Panc1 (cell line): ENCODE measurements at regions not wholly inside any gene's neighbourhood (a gene's known extent, or its start where the extent isn't known, plus 50 kb on each side); places are given as distances from the start of the nearest gene placed in this dataset.

Experiments
- ATAC-seq: fragments of 200-7000 bp; cut with Tn5 transposase; 2 replicates; pipeline ENCODE4 v1.9.1; 2020; ENCODE audit warnings: mild to moderate bottlenecking, moderate library complexity
- BruUV-seq: library from RNA; stranded (reverse); fragments of 400-500 nt; replicated peaks from 2 replicates; lab custom pipeline; 2021; lab: Mats Ljungman, UMichigan
- CTCF ChIA-PET: fragments of 300-600 bp; sonication (Branson Sonifier 250); formaldehyde crosslinking; loops from one replicate; lab custom pipeline; 2022; ENCODE audit warnings: antibody characterized with exemption; lab: Charles Lee
- POLR2A ChIA-PET: fragments of 300-600 bp; sonication (Branson Sonifier 250); formaldehyde crosslinking; loops from one replicate; lab custom pipeline; 2022; ENCODE audit warnings: antibody characterized with exemption; lab: Charles Lee
- DNase-seq: peaks from one replicate; pipeline ENCODE4 v3.0.0-alpha.2; 2010; ENCODE audit warnings: low read depth, low spot score
- H3K27ac ChIP-seq: 2 replicates; pipeline ENCODE4 v1.5.1; 2011; ENCODE audit warnings: mild to moderate bottlenecking, low read length, inconsistent platforms
- H3K27me3 ChIP-seq: fragments of 200-500 bp; sonication (Bioruptor generic); 2 replicates; pipeline ENCODE4 v1.6.0; 2014; ENCODE audit warnings: low read length, inconsistent platforms; ENCODE audit not compliant: control insufficient read depth, insufficient read depth
- H3K36me3 ChIP-seq: fragments of 200-500 bp; sonication (Bioruptor generic); 2 replicates; pipeline ENCODE4 v1.5.1; 2014; ENCODE audit warnings: inconsistent platforms, mild to moderate bottlenecking, low read length, moderate library complexity; ENCODE audit not compliant: control insufficient read depth, insufficient read depth
- H3K4me1 ChIP-seq: 2 replicates; pipeline ENCODE4 v1.5.1; 2011; ENCODE audit warnings: inconsistent platforms, mild to moderate bottlenecking, low read length, moderate library complexity; ENCODE audit not compliant: control insufficient read depth, insufficient read depth
- H3K4me3 ChIP-seq, 2 experiments: 2 replicates each; pipeline ENCODE4 v1.5.1; 2011 to 2012; ENCODE audit warnings: low read depth in 2 of 2, low read length in 2 of 2, mild to moderate bottlenecking in 2 of 2, inconsistent platforms in 1 of 2, moderate library complexity in 1 of 2
- H3K9me3 ChIP-seq: fragments of 200-500 bp; sonication (Bioruptor generic); 2 replicates; pipeline ENCODE4 v1.5.1; 2014; ENCODE audit warnings: low read depth, mild to moderate bottlenecking, inconsistent platforms, low read length, moderate library complexity; ENCODE audit not compliant: control insufficient read depth, insufficient read depth
- CTCF ChIP-seq: fragments of 450-650 bp; IDR thresholded peaks from 2 replicates; pipeline ENCODE4 v1.5.1; 2017; ENCODE audit warnings: mild to moderate bottlenecking
- POLR2AphosphoS5 ChIP-seq: IDR thresholded peaks from 2 replicates; pipeline ENCODE4 v1.6.1; 2012; ENCODE audit warnings: mild to moderate bottlenecking, low read depth, low read length, moderate library complexity
- REST ChIP-seq, 2 experiments: IDR thresholded peaks; 2 replicates each; pipeline ENCODE4 v1.6.1; 2011 to 2012; ENCODE audit warnings: low read depth in 2 of 2, control low read depth in 1 of 2, low read length in 1 of 2, mild to moderate bottlenecking in 1 of 2, moderate library complexity in 1 of 2; ENCODE audit not compliant: insufficient read depth in 1 of 2
- SIN3A ChIP-seq: IDR thresholded peaks from 2 replicates; pipeline ENCODE4 v1.6.1; 2012; ENCODE audit warnings: low read depth, mild to moderate bottlenecking, low read length, moderate library complexity, borderline replicate concordance; ENCODE audit not compliant: insufficient read depth
- TCF7L2 ChIP-seq: IDR thresholded peaks from 2 replicates; pipeline ENCODE4 v1.6.1; 2011; ENCODE audit warnings: mild to moderate bottlenecking, low read depth, low read length, inconsistent platforms
- in situ Hi-C: cut with HindIII; loops from 2 replicates; pipeline ENCODE4 v1.10.0; 2016; ENCODE audit warnings: low sequenced_read_pairs, low pct_unique_long_range_greater_than_20kb
- intact Hi-C: fragments of 100-400 bp; cut with micrococcal nuclease; formaldehyde crosslinking; loops from one replicate; pipeline ENCODE4 v1.10.0; 2022; ENCODE audit not compliant: unreplicated experiment

- Histone ChIP-seq H3K27me3 (no peaks in the 10 kb centered on the region), H3K4me3 (no peak overlapping the region), H3K36me3 (no peaks in the 10 kb centered on the region), H3K4me1 (no peaks in the 10 kb centered on the region), H3K27ac (no peak overlapping the region), H3K9me3 (no peaks in the 10 kb centered on the region)
- intact Hi-C loops: no loop called here
- BruUV-seq: no TSS peak
- POLR2A ChIA-PET: no interaction called here
- no peak for DNase-seq
- in situ Hi-C loops: no loop called here
- CTCF ChIA-PET: no interaction called here
- ATAC-seq: no peak
- no peak for TF ChIP-seq POLR2AphosphoS5
- no peak for TF ChIP-seq SIN3A
- no peak for TF ChIP-seq REST (IDR thresholded peaks at IDR 0.05; ENCODE audit: insufficient read depth in 1 of 2, low read depth in 2 of 2, low read length in 1 of 2)
- TF ChIP-seq TCF7L2: no peak
- TF ChIP-seq CTCF: no peak
Measured at GRCh38 chr4:180788729-180789128, 1454.5 kb upstream of the TENM3 start.

- in situ Hi-C loops: no loop called here
- BruUV-seq: no TSS peak
- CTCF ChIA-PET: no interaction called here
- ATAC-seq: no peak
- intact Hi-C loops: no loop called here
- no peaks in the 10 kb centered on the region for H3K4me1 ChIP-seq
- H3K4me3 ChIP-seq: no peak overlapping the region
- H3K27me3 ChIP-seq: no peaks in the 10 kb centered on the region
- TF ChIP-seq CTCF: no peak
- no peak for TF ChIP-seq TCF7L2
- no peak for TF ChIP-seq SIN3A
- TF ChIP-seq REST (IDR thresholded peaks at IDR 0.05; ENCODE audit: insufficient read depth in 1 of 2, low read depth in 2 of 2, low read length in 1 of 2): no peak
- no peak for TF ChIP-seq POLR2AphosphoS5
- H3K9me3 ChIP-seq: no peaks in the 10 kb centered on the region
- POLR2A ChIA-PET: no interaction called here
- H3K27ac ChIP-seq: no peak overlapping the region
- no peaks in the 10 kb centered on the region for H3K36me3 ChIP-seq
- DNase-seq: no peak
Measured at GRCh38 chr4:180789929-180790328, 1453.3 kb upstream of the TENM3 start.
